BJ (cell line): ENCODE measurements at regions not wholly inside any gene's neighbourhood (a gene's known extent, or its start where the extent isn't known, plus 50 kb on each side); places are given as distances from the start of the nearest gene placed in this dataset.

Source experiments
- CTCF ChIA-PET: fragments of 350-600 bp; formaldehyde crosslinking; extraction: SDS; loops from one replicate; lab custom pipeline; 2021; ENCODE audit warnings: antibody characterized with exemption, inconsistent platforms; lab: Yijun Ruan, JAX
- POLR2A ChIA-PET: fragments of 300-600 bp; sonication (Branson Sonifier 250); formaldehyde crosslinking; extraction: SDS; loops from one replicate; lab custom pipeline; 2021; ENCODE audit warnings: antibody characterized with exemption; lab: Charles Lee
- DNase-seq: peaks from one replicate; pipeline ENCODE4 v3.0.0-alpha.2; 2011; ENCODE audit warnings: low read depth
- H3K27me3 ChIP-seq: 2 replicates; pipeline ENCODE4 v1.6.0; 2011; ENCODE audit warnings: low read length; ENCODE audit not compliant: control insufficient read depth, insufficient read depth
- H3K36me3 ChIP-seq: 2 replicates; pipeline ENCODE4 v1.5.1; 2011; ENCODE audit warnings: low read length; ENCODE audit not compliant: control insufficient read depth, insufficient read depth
- H3K4me3 ChIP-seq: 2 replicates; pipeline ENCODE4 v1.5.1; 2011; ENCODE audit warnings: low read depth, mild to moderate bottlenecking, control low read depth, low read length
- TF ChIP-seq, protein P1 (sequence below): IDR thresholded peaks from 2 replicates; pipeline ENCODE4 v1.5.1; 2011; ENCODE audit warnings: low read depth, mild to moderate bottlenecking, control low read depth, inconsistent platforms, low read length, moderate library complexity; ENCODE audit not compliant: insufficient read depth

DNA sequence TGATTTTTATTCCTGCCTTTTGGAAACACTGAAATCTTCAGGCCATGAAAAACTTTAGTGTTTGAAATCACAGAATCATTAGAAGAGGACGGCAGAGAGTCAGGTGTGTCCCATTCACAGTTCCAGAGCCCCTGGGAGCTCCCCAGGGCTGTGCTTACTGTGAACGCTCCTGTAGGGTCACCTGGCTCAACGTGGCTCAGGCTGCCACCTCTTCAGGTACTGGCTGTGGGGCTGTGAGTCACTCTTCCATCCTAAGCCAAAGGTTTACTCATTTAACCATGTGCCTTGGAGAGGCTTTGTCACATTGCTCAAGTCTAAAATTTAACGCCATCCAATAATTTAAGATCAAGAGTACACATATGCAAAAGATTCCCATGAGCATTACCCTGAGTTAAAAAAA, 50.2 kb upstream of the FSTL4 start:
- Histone ChIP-seq H3K36me3 (no peaks in the 10 kb centered on the region), H3K4me3 (no peak overlapping the region), H3K27me3 (no peaks in the 10 kb centered on the region)
- ChIA-PET POLR2A (no interaction called here), CTCF (no interaction called here)
- no peak for DNase-seq
- TF ChIP-seq, protein P1, sequence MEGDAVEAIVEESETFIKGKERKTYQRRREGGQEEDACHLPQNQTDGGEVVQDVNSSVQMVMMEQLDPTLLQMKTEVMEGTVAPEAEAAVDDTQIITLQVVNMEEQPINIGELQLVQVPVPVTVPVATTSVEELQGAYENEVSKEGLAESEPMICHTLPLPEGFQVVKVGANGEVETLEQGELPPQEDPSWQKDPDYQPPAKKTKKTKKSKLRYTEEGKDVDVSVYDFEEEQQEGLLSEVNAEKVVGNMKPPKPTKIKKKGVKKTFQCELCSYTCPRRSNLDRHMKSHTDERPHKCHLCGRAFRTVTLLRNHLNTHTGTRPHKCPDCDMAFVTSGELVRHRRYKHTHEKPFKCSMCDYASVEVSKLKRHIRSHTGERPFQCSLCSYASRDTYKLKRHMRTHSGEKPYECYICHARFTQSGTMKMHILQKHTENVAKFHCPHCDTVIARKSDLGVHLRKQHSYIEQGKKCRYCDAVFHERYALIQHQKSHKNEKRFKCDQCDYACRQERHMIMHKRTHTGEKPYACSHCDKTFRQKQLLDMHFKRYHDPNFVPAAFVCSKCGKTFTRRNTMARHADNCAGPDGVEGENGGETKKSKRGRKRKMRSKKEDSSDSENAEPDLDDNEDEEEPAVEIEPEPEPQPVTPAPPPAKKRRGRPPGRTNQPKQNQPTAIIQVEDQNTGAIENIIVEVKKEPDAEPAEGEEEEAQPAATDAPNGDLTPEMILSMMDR: no peak
